AG08395 (cell line): ENCODE measurements at regions not wholly inside any gene's neighbourhood (a gene's known extent, or its start where the extent isn't known, plus 50 kb on each side); places are given as distances from the start of the nearest gene placed in this dataset.
A peak's percentile ranks its signal among the peaks of the same experiment; 100 is the strongest.

Experiments used
- DNase-seq: peaks from one replicate; pipeline ENCODE4 v3.0.0; 2012; ENCODE audit warnings: mixed read lengths, low spot score

- no peak for DNase-seq
Observed at GRCh38 chr3:160130071-160130470, 95.2 kb upstream of the C3orf80 start.

DNA sequence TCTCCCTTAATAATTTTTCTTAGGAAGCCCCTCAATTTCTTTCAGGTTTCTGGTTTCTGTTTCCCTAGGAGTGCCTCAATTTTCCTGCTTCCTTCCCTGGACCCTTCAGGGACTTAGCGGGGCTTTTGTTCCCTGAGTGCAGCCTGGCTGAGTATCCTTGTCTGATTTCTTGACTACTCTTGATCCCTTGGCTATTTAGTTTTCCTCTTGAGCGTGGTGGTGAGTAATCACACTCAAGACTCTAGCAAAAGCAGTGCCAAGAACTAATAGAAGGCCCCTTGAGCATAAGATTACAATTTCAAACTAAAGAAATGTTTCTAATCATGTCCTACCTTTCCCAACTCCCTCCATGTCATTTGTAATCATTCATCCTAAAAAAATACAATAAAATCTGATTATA, 94.3 kb upstream of the C3orf80 start:
- peak; percentile 47 for DNase-seq

DNA sequence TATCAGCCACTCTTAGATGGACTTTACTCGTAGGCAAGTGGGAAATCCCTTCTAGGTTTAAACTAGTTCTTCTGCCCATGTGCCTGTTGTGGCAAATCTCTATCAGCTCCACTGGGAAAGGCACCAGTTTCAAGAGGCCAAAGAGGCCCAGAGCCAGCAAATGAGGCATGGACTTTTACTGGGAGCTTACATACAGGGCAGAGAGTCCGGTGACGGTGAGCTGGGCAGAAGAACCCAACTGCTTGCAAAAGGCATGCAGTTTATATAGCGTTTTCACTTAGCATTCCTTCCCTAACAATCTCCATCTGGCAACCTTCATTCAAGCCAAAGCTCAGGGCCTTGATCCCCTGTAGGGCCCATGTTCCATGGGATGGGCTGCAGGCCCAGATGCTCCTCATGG, 93.0 kb upstream of the C3orf80 start:
- no peak for DNase-seq

DNA sequence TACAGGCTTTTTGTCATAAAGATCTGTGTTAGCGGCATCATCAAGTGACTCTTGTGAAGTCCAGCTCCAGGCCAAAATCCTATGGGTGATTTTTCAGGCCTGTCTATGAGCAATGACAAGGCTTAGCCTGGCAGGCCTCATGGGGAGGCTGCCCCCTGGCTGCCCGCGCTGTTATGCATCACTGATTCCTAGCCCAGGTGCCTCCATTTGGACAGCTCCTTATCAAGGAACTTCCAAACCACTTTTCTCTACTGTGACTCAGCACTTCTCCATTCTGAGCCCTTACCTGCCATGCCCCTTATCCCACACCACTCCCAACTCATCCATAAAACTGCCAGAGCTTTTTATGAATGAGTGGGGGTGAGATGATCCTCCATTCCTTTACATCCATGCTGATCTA, 91.5 kb upstream of the C3orf80 start:
- DNase-seq, result no peak

DNA sequence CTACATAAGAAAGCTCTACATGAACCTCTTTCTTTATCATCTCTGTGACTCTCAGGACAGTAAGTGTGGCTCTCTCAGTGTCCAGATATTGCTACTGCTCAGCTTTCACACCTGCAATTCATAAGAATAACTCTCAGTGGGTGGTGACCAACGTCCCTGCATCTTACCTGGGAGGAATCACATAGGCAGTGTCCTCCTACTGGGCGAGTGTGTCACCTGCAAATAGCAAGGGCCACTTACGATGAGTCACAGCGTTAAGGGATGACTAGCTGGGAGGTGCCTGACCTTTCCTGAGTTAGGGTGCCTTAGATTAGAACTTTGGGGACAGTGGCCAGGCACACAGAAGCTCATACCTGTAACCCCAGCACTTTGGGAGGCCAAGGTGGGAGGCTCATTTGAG, 90.8 kb upstream of the C3orf80 start:
- no peak for DNase-seq

GRCh38 chr3:160134964-160135363, 90.3 kb upstream of the C3orf80 start:
- DNase-seq, result peak; percentile 70

- no peak for DNase-seq
Observed at GRCh38 chr3:160135851-160136250, 89.4 kb upstream of the C3orf80 start.

DNA sequence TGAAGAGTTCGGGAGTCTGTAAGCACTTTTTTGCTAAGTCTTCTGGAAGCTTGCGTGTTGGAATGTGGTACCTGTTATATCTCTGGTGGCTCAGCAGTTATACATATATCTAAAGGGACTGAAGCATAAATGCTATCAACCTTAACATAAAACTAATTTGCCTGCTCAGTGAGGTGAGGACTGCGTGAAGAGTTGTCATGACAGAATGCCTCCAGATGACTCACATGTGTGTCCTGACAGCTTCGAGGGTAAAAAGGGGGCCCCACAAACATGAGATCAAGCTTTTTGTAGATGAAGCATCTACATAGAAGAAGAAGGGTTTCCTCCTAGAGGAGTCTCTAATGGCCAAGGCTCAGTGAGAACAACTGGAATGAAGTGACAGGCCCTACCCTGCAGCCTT, 88.8 kb upstream of the C3orf80 start:
- no peak for DNase-seq

DNA sequence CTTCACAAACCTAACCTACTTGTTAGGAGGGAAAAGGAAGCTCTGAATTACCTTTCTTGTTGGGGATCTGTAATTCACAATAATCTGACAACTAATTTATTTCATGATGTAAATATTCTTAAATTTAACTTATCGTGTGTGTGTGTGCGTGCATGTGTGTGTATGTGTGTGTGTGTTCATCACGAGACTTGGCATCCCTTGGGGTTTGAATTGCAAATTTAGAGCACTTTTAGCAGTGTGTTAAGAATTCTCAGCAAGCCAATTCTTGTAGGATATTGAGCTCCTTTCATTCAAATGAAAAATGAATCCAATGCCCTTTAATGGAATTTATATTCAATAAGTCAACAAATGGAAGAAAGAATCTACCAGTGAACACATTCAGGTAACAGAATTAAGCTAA, 85.9 kb upstream of the C3orf80 start:
- no peak for DNase-seq

DNA sequence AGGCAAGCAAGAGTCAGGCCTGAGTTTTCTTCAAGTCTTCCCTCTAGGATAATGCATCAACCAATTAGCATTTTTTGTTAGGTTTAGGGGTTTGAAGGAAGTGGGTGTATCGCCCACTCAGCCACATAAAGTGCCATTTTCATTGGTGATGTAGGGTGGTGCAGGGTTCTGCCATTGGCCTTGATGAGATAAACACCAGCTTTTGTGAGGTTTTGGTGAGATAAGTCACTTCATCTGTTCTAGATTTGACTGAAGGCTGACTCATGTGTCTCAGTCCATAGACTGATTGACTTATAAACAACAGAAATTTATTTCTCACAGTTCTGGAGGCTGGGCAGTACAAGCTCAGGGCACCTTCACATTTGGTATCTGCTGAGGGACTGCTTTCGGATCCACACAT, 84.5 kb upstream of the C3orf80 start:
- DNase-seq, result no peak

- no peak for DNase-seq
Observed at GRCh38 chr3:160141485-160142185, 83.6 kb upstream of the C3orf80 start.

- DNase-seq, result no peak
Observed at GRCh38 chr3:160143482-160143881, 81.7 kb upstream of the C3orf80 start.

GRCh38 chr3:160150066-160150465, 75.2 kb upstream of the C3orf80 start:
- DNase-seq, result no peak

- peak; percentile 82 for DNase-seq
Observed at GRCh38 chr3:160150525-160150924, 74.7 kb upstream of the C3orf80 start.

GRCh38 chr3:160152638-160153037, 72.6 kb upstream of the C3orf80 start:
- DNase-seq, result no peak

- DNase-seq, result peak; percentile 51
Observed at GRCh38 chr3:160154033-160154432, 71.2 kb upstream of the C3orf80 start.

DNA sequence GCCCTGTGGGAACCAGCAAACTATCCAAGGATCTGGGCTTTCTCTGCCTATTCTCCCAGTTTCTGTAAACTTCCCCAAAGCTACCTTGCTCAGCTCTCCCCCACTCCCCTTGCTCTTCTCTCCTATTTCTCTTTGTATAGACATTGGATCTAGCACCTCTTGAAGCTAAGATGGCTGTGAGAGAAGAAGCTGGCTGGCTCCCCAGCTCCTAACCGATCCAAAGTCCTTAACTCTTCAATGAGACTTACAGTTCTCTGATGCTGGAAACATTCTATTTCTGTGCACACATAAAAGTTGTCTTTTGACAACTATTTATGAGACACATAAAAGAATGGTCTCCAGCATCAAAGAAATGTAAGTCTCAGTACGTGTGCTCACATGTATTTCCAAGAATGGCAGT, 70.6 kb upstream of the C3orf80 start:
- no peak for DNase-seq

- no peak for DNase-seq
Observed at GRCh38 chr3:160157321-160157720, 67.9 kb upstream of the C3orf80 start.

DNA sequence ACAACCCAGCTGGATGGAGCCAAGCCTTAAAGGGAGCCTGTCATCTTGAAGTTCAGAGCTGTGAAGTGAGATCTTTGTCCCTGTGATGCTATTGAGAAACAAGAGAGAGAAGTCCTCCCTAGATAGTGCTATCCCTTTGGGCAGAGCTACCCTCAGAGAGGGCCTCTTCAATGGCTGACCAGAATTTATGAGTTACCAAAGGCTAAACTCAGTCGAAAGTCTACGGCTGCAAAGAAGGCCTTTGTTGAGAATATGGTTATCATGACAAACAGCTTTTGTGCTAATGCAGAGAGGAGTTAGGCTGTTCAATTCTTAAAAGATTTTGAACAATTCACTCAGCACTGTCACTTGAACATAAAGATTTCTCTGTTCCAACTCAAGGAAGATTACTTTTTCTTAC, 65.9 kb upstream of the C3orf80 start:
- no peak for DNase-seq

DNA sequence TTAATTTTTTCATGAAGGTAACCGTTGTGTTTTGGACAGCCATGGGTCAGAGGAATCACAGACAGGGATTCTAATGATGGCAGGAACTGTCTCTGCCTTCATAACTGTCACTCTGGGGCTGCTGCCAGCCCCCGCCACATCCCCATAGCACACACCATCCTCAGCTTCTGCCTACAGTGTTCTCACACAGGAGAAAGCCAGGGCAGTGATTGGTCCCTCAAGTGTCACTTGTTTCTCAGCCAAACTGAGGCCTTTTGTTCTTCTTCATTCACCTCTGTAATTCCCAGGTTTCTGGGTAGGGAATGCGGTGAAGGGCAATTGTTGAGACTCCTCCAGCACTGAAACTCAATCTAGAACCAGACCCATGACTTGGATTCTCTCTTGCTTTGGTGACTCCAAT, 65.4 kb upstream of the C3orf80 start:
- no peak for DNase-seq

- DNase-seq, result no peak
Observed at GRCh38 chr3:160161921-160162320, 63.3 kb upstream of the C3orf80 start.

GRCh38 chr3:160162440-160162839, 62.8 kb upstream of the C3orf80 start:
- no peak for DNase-seq

DNA sequence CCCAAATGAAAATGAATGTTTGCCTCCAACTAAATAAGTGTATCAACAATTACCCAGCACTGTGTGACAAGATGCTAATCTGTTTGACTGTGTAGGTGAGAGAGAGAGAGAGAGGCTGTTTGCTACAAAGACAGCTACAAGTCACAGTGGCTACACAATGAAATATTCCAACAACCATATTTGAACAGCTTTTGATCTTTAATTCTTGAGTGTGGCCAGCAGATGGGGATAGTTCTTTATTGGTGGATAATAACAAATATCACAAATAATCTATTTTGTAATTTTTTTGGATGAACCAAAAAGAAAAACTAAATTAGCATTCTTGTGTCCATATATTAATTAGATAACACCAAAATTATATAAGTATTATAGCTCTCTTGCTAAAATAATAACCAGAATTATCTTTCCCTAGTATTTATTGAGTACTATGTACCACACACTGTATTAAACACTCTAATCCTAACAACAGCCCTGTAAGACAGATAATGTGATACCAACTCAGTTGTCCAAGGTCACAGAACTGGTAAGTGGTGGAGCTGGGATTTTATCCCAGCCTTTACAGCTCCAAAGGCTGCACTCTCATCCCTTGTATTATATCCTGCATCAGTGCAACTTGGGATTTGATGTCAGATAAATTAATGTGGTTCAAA, 61.9 kb upstream of the C3orf80 start:
- peak; percentile 52 for DNase-seq

DNA sequence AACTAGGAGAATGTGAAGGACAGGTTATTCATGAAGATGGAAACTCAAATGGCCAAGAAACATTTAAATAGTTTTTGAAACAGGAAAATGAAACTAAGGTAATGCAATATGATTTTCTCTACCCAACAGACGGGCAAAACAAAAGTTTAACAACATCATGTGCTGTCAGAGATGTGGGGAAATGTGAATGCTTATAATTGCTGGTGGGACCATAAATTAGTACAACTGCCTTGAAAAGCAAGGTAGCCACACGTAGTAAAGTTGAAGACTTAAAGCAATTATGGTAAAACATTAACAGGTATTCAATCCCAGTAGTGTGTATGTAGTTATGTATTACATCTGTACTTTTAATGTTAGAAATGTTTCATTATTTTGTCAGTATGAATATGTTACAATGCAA, 57.0 kb upstream of the C3orf80 start:
- DNase-seq, result no peak
